NT2/D1 (cell line): ENCODE measurements at regions not wholly inside any gene's neighbourhood (a gene's known extent, or its start where the extent isn't known, plus 50 kb on each side); places are given as distances from the start of the nearest gene placed in this dataset.

Experiments
- DNase-seq: peaks from one replicate; pipeline ENCODE4 v3.0.0-alpha.2; 2011; ENCODE audit warnings: low read depth, low spot score
- H3K27me3 ChIP-seq: 2 replicates; pipeline ENCODE4 v1.6.0; 2011; ENCODE audit warnings: mild to moderate bottlenecking; ENCODE audit not compliant: insufficient read length, insufficient read depth
- H3K36me3 ChIP-seq: 2 replicates; pipeline ENCODE4 v1.6.1; 2011; ENCODE audit warnings: mild to moderate bottlenecking, low read length, mixed read lengths; ENCODE audit not compliant: insufficient read depth, insufficient read length
- H3K4me1 ChIP-seq: 2 replicates; pipeline ENCODE4 v1.5.1; 2011; ENCODE audit not compliant: insufficient read depth, insufficient read length
- H3K4me3 ChIP-seq: 2 replicates; pipeline ENCODE4 v1.5.1; 2011; ENCODE audit warnings: low read depth; ENCODE audit not compliant: insufficient read length
- H3K9ac ChIP-seq: 2 replicates; pipeline ENCODE4 v1.6.0; 2011; ENCODE audit warnings: low read depth; ENCODE audit not compliant: insufficient read length
- H3K9me3 ChIP-seq: 2 replicates; pipeline ENCODE4 v1.5.1; 2011; ENCODE audit warnings: mild to moderate bottlenecking, low read length; ENCODE audit not compliant: insufficient read depth
- SUZ12 ChIP-seq: IDR thresholded peaks from 2 replicates; pipeline ENCODE4 v1.6.1; 2011; ENCODE audit not compliant: insufficient read length, insufficient read depth; ENCODE audit errors: extremely low read depth
- YY1 ChIP-seq: IDR thresholded peaks from 2 replicates; pipeline ENCODE4 v1.6.1; 2011; ENCODE audit not compliant: insufficient read length, insufficient read depth
- ZNF274 ChIP-seq: IDR thresholded peaks from 2 replicates; pipeline ENCODE4 v1.6.1; 2011; ENCODE audit warnings: mild to moderate bottlenecking, low read depth, low read length

GRCh38 chr9:26459959-26460358 is 432.6 kb downstream of the CAAP1 start:
- Histone ChIP-seq H3K27me3 (no peaks in the 10 kb centered on the region), H3K4me1 (no peaks in the 10 kb centered on the region), H3K36me3 (no peaks in the 10 kb centered on the region), H3K9ac (no peak overlapping the region), H3K9me3 (no peaks in the 10 kb centered on the region), H3K4me3 (no peak overlapping the region)
- DNase-seq: no peak
- TF ChIP-seq ZNF274: no peak

GRCh38 chr9:26458054-26458453 is 434.5 kb downstream of the CAAP1 start:
- DNase-seq: no peak
- Histone ChIP-seq H3K9me3 (no peaks in the 10 kb centered on the region), H3K36me3 (no peaks in the 10 kb centered on the region), H3K4me3 (no peak overlapping the region), H3K4me1 (no peaks in the 10 kb centered on the region), H3K9ac (no peak overlapping the region), H3K27me3 (no peaks in the 10 kb centered on the region)
- TF ChIP-seq YY1 (no peak), ZNF274 (no peak), SUZ12 (no peak)

- H3K4me1 ChIP-seq: no peaks in the 10 kb centered on the region
- no peak for TF ChIP-seq YY1
- no peak for TF ChIP-seq SUZ12
- TF ChIP-seq ZNF274: no peak
- DNase-seq: no peak
These were observed 435.5 kb downstream of the CAAP1 start for GRCh38 chr9:26457151-26457550.

GRCh38 chr9:26439061-26439624 is 453.5 kb downstream of the CAAP1 start:
- DNase-seq: no peak
- Histone ChIP-seq H3K36me3 (no peaks in the 10 kb centered on the region), H3K4me3 (no peak overlapping the region), H3K9me3 (no peaks in the 10 kb centered on the region), H3K27me3 (no peaks in the 10 kb centered on the region), H3K4me1 (no peaks in the 10 kb centered on the region), H3K9ac (no peak overlapping the region)
- no peak for TF ChIP-seq YY1

More at GRCh38 chr9:26457151-26457550, 435.5 kb downstream of the CAAP1 start:
- Histone ChIP-seq H3K9ac (no peak overlapping the region), H3K9me3 (no peaks in the 10 kb centered on the region), H3K36me3 (no peaks in the 10 kb centered on the region), H3K4me3 (no peak overlapping the region), H3K27me3 (no peaks in the 10 kb centered on the region)

GRCh38 chr9:26437056-26437711 is 455.4 kb downstream of the CAAP1 start:
- H3K9me3 ChIP-seq: no peaks in the 10 kb centered on the region
- no peaks in the 10 kb centered on the region for H3K4me1 ChIP-seq
- no peaks in the 10 kb centered on the region for H3K27me3 ChIP-seq
- no peak overlapping the region for H3K9ac ChIP-seq
- H3K36me3 ChIP-seq: no peaks in the 10 kb centered on the region
- H3K4me3 ChIP-seq: no peak overlapping the region
- TF ChIP-seq YY1 (no peak), SUZ12 (no peak), ZNF274 (no peak)
- peak; percentile 6 for DNase-seq

GRCh38 chr9:26426551-26427131 is 466.0 kb downstream of the CAAP1 start:
- H3K4me1 ChIP-seq: no peaks in the 10 kb centered on the region
- H3K9ac ChIP-seq: no peak overlapping the region
- H3K36me3 ChIP-seq: no peaks in the 10 kb centered on the region
- H3K27me3 ChIP-seq: no peaks in the 10 kb centered on the region
- H3K9me3 ChIP-seq: no peaks in the 10 kb centered on the region
- no peak for TF ChIP-seq YY1
- no peak for TF ChIP-seq ZNF274
- no peak for TF ChIP-seq SUZ12
- DNase-seq: peak; percentile 8
- H3K4me3 ChIP-seq: no peak overlapping the region

- H3K27me3 ChIP-seq: no peaks in the 10 kb centered on the region
- no peak for DNase-seq
- no peaks in the 10 kb centered on the region for H3K4me1 ChIP-seq
- H3K4me3 ChIP-seq: no peak overlapping the region
- no peaks in the 10 kb centered on the region for H3K36me3 ChIP-seq
- no peaks in the 10 kb centered on the region for H3K9me3 ChIP-seq
- TF ChIP-seq YY1: no peak
- no peak for TF ChIP-seq SUZ12
- TF ChIP-seq ZNF274: no peak
- no peak overlapping the region for H3K9ac ChIP-seq
These were observed 474.1 kb downstream of the CAAP1 start for GRCh38 chr9:26418480-26418879.
